Lower lobe of right lung (tissue), 2 donors: ENCODE measurements at regions not wholly inside any gene's neighbourhood (a gene's known extent, or its start where the extent isn't known, plus 50 kb on each side); places are given as distances from the start of the nearest gene placed in this dataset.

Source experiments
- ATAC-seq, 2 donors: fragments of 200-7000 bp; cut with Tn5 transposase; one replicate each; pipeline ENCODE4 v1.9.1; 2020 to 2022; ENCODE audit warnings: mild to moderate bottlenecking in 2 of 2, moderate library complexity in 2 of 2
- DNase-seq: peaks from one replicate; pipeline ENCODE4 v3.0.0-alpha.2; 2020
- H3K27ac ChIP-seq: fragments of 200-600 bp; one replicate; pipeline ENCODE4 v1.8.0; 2022
- H3K27me3 ChIP-seq: fragments of 200-600 bp; one replicate; pipeline ENCODE4 v1.8.0; 2022; ENCODE audit warnings: low read depth
- H3K36me3 ChIP-seq: fragments of 200-600 bp; one replicate; pipeline ENCODE4 v1.8.0; 2022; ENCODE audit warnings: mild to moderate bottlenecking
- H3K4me1 ChIP-seq: fragments of 200-600 bp; one replicate; pipeline ENCODE4 v1.8.0; 2022
- H3K4me3 ChIP-seq: fragments of 200-600 bp; one replicate; pipeline ENCODE4 v1.8.0; 2022; ENCODE audit warnings: mild to moderate bottlenecking
- H3K9me3 ChIP-seq: fragments of 200-600 bp; one replicate; pipeline ENCODE4 v1.8.0; 2022
- CTCF ChIP-seq: fragments of 200-600 bp; IDR thresholded peaks from one replicate; pipeline ENCODE4 v1.8.0; 2022; ENCODE audit warnings: antibody characterized with exemption, mild to moderate bottlenecking
- intact Hi-C: fragments of 100-400 bp; cut with DNase I; formaldehyde crosslinking; loops from one replicate; pipeline ENCODE4 v1.11.0; 2022
- donor health status: DM: no; HTN: yes; CAD: no; lungs with severe emphysema.

- Histone ChIP-seq H3K4me3 (no peak overlapping the region), H3K4me1 (no peaks in the 10 kb centered on the region), H3K9me3 (no peaks in the 10 kb centered on the region), H3K27ac (no peak overlapping the region), H3K27me3 (no peaks in the 10 kb centered on the region), H3K36me3 (no peaks in the 10 kb centered on the region)
- DNase-seq (no peak), ATAC-seq (no peak)
- intact Hi-C loops, result no loop called here
- no peak for TF ChIP-seq CTCF
Observed at GRCh38 chr4:59223292-59223941, 1976.7 kb upstream of the ADGRL3 start.

- no peaks in the 10 kb centered on the region for H3K9me3 ChIP-seq
- no peaks in the 10 kb centered on the region for H3K4me1 ChIP-seq
- no peaks in the 10 kb centered on the region for H3K36me3 ChIP-seq
- no peak for DNase-seq
- no peak overlapping the region for H3K27ac ChIP-seq
- TF ChIP-seq CTCF, result no peak
- intact Hi-C loops, result no loop called here
- H3K4me3 ChIP-seq, result no peak overlapping the region
- no peaks in the 10 kb centered on the region for H3K27me3 ChIP-seq
- ATAC-seq, result no peak
Observed at GRCh38 chr4:59238212-59238611, 1961.9 kb upstream of the ADGRL3 start.

GRCh38 chr4:59240011-59240410 lies 1960.1 kb upstream of the ADGRL3 start:
- no peaks in the 10 kb centered on the region for H3K9me3 ChIP-seq
- DNase-seq, result no peak
- ATAC-seq, result no peak
- intact Hi-C loops, result no loop called here
- H3K36me3 ChIP-seq, result no peaks in the 10 kb centered on the region
- H3K27ac ChIP-seq, result no peak overlapping the region
- TF ChIP-seq CTCF, result no peak
- no peaks in the 10 kb centered on the region for H3K4me1 ChIP-seq
- no peak overlapping the region for H3K4me3 ChIP-seq
- no peaks in the 10 kb centered on the region for H3K27me3 ChIP-seq

GRCh38 chr4:59243038-59243437 lies 1957.1 kb upstream of the ADGRL3 start:
- no peaks in the 10 kb centered on the region for H3K27me3 ChIP-seq
- DNase-seq (no peak), ATAC-seq (no peak)
- no peak overlapping the region for H3K4me3 ChIP-seq
- no peaks in the 10 kb centered on the region for H3K36me3 ChIP-seq
- no peaks in the 10 kb centered on the region for H3K9me3 ChIP-seq
- H3K27ac ChIP-seq, result no peak overlapping the region
- intact Hi-C loops, result no loop called here
- H3K4me1 ChIP-seq, result no peaks in the 10 kb centered on the region
- no peak for TF ChIP-seq CTCF

- peak; percentile 9 for TF ChIP-seq CTCF
- intact Hi-C loops, result no loop called here
- Histone ChIP-seq H3K4me3 (no peak overlapping the region), H3K27me3 (no peaks in the 10 kb centered on the region), H3K36me3 (no peaks in the 10 kb centered on the region), H3K9me3 (no peaks in the 10 kb centered on the region), H3K4me1 (no peaks in the 10 kb centered on the region), H3K27ac (no peak overlapping the region)
- no peak for ATAC-seq
- DNase-seq, result no peak
Observed at GRCh38 chr4:59247032-59247431, 1953.1 kb upstream of the ADGRL3 start.
